ENCODE measurements at regions not wholly inside any gene's neighbourhood (a gene's known extent, or its start where the extent isn't known, plus 50 kb on each side); places are given as distances from the start of the nearest gene placed in this dataset.

GRCh38 chr2:71880287-71880686 lies 267.4 kb downstream of the CYP26B1 start:
- no peak for TF ChIP-seq CTCF (IDR thresholded peaks at IDR 0.05; ENCODE audit: low read length, missing control alignments)

DNA sequence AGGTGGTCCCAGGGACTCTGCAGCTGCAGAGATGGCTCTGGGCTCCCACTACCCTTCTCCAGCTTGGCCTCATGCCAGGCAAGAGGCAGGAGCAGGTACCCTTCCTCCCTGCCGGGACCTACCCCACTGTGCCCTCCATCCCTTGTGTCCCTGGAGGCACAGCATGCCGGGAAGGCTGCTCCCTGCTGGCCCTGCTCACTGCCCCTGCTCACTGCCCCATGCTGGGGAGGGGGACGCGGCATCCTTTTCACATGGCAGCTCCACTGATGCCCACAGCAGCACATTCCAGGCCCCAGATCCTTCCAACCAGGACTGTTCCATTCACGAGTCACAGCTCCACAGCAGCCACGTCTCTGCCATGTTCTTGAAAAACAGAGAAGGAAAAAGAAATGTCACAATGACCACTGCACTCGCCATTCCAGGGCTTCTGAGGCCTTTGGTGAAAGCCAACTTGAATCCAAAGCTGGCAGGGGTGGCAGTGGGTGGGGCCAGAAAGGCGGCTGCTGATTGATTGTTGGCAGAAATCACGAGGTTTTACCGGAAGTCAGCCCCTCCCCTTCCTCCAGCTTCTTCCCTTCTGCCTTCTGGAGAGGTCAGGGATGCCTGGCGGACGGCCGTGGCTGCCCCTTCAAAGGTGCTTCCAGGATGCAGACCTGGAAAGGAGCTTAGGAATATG lies 268.0 kb downstream of the CYP26B1 start:
- H3K4me3 ChIP-seq (replicated peaks; ENCODE audit: low read depth, low read length) = no peak overlapping the region
- DNase-seq (ENCODE audit: low read depth) = no peak
- TF ChIP-seq CTCF (IDR thresholded peaks at IDR 0.05; ENCODE audit: low read length, missing control alignments) = no peak

More at GRCh38 chr2:71880287-71880686, 267.4 kb downstream of the CYP26B1 start:
- no peak overlapping the region for H3K4me3 ChIP-seq (replicated peaks; ENCODE audit: low read depth, low read length)
- no peak for DNase-seq (ENCODE audit: low read depth)

- no peak for DNase-seq (ENCODE audit: low read depth)
- TF ChIP-seq CTCF (IDR thresholded peaks at IDR 0.05; ENCODE audit: low read length, missing control alignments) = no peak
- no peak overlapping the region for H3K4me3 ChIP-seq (replicated peaks; ENCODE audit: low read depth, low read length)
Observed at GRCh38 chr2:71878626-71879508, 268.8 kb downstream of the CYP26B1 start.

DNA sequence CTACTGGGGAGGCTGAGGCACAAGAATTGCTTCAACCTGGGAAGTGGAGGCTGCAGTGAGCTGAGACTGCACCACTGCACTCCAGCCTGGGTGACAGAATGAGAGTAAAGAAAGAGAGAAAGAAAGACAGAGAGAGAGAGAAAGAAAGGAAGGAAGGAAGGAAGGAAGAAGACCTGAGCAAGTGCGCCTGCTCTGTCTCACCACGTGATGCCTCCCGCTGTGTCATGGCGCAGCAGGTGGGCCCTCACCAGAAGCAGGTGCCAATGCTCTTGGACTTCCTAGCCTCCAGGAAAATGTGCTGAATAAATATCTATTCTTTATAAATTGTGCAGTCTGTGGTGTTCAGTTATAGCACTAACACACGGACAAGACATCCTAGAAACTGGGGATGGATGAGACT lies 270.0 kb downstream of the CYP26B1 start:
- TF ChIP-seq CTCF (IDR thresholded peaks at IDR 0.05; ENCODE audit: low read length, missing control alignments) = no peak
- DNase-seq (ENCODE audit: low read depth) = no peak
- H3K4me3 ChIP-seq (replicated peaks; ENCODE audit: low read depth, low read length) = no peak overlapping the region

GRCh38 chr2:71876542-71877451 lies 270.9 kb downstream of the CYP26B1 start:
- no peak overlapping the region for H3K4me3 ChIP-seq (replicated peaks; ENCODE audit: low read depth, low read length)
- DNase-seq (ENCODE audit: low read depth) = no peak
- TF ChIP-seq CTCF (IDR thresholded peaks at IDR 0.05; ENCODE audit: low read length, missing control alignments) = no peak

DNA sequence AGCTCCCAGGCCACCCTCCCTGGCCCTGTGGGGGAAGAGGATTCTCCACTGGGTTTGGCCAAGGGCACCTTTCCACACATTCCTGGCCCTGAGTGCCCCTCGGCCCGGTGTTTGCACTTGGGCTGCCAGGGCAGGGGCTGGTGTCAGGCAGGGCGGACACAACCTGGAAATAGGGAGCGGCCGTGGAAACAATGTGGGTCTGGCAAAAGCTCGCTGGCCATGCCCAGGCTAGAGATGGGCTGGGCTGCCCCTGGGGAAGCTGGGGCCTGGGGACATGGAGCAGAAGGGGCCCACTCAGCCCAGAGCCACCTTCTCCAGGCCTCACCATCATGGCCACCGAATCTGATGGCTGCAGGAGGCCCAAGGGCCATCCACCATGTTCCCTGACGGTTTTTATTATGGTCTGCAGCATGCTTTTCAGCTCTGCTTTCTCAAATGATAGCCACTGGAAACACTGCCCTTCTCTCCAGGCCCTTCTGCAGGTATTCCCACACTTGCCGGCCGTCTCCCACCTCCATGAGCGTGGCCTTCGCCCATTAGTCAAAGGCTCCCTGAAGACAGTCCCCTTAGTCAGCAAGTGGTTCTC lies 275.1 kb downstream of the CYP26B1 start:
- no peak for DNase-seq (ENCODE audit: low read depth)
- H3K4me3 ChIP-seq (replicated peaks; ENCODE audit: low read depth, low read length) = no peak overlapping the region
- TF ChIP-seq CTCF (IDR thresholded peaks at IDR 0.05; ENCODE audit: low read length, missing control alignments) = no peak
